GM23338 (cell line): ENCODE measurements at regions not wholly inside any gene's neighbourhood (a gene's known extent, or its start where the extent isn't known, plus 50 kb on each side); places are given as distances from the start of the nearest gene placed in this dataset.

ENCODE experiments used
- ATAC-seq: fragments of 200-7000 bp; cut with Tn5 transposase; 3 replicates; pipeline ENCODE4 v1.9.1; 2020
- DNase-seq: peaks from one replicate; pipeline ENCODE4 v3.0.0-alpha.2; 2015; ENCODE audit warnings: low spot score
- H2AFZ ChIP-seq: fragments of 200-600 bp; sonication (generic); 2 replicates; pipeline ENCODE4 v1.8.0; 2016; ENCODE audit warnings: antibody characterized with exemption, mild to moderate bottlenecking, moderate library complexity
- H3F3A ChIP-seq: fragments of 200-600 bp; sonication (generic); replicated peaks from 2 replicates; pipeline ENCODE4 v1.8.0; 2017; ENCODE audit warnings: antibody characterized with exemption, mixed run types, low read depth
- H3K27ac ChIP-seq: fragments of 200-600 bp; sonication (generic); 2 replicates; pipeline ENCODE4 v1.6.1; 2016; ENCODE audit warnings: low read depth
- H3K27me3 ChIP-seq: fragments of 200-600 bp; sonication (generic); 2 replicates; pipeline ENCODE4 v1.8.0; 2016; ENCODE audit warnings: mild to moderate bottlenecking, mixed run types, moderate library complexity; ENCODE audit not compliant: insufficient read depth
- H3K36me3 ChIP-seq: fragments of 200-600 bp; sonication (generic); 2 replicates; pipeline ENCODE4 v1.8.0; 2016; ENCODE audit warnings: mild to moderate bottlenecking; ENCODE audit not compliant: insufficient read depth
- H3K4me1 ChIP-seq: fragments of 200-600 bp; sonication (generic); 2 replicates; pipeline ENCODE4 v1.8.0; 2016; ENCODE audit warnings: mild to moderate bottlenecking, moderate library complexity; ENCODE audit not compliant: insufficient read depth
- H3K4me2 ChIP-seq: fragments of 200-600 bp; sonication (generic); 2 replicates; pipeline ENCODE4 v1.7.1; 2017; ENCODE audit warnings: mixed run types
- H3K4me3 ChIP-seq: fragments of 200-600 bp; sonication (generic); 2 replicates; pipeline ENCODE4 v1.6.1; 2016; ENCODE audit warnings: mixed run types
- H3K79me2 ChIP-seq: fragments of 200-600 bp; sonication (generic); replicated peaks from 2 replicates; pipeline ENCODE4 v1.8.0; 2017; ENCODE audit warnings: mild to moderate bottlenecking; ENCODE audit not compliant: insufficient read depth
- H3K9me2 ChIP-seq: fragments of 200-600 bp; sonication (generic); 2 replicates; pipeline ENCODE4 v1.8.0; 2017; ENCODE audit not compliant: insufficient read depth
- H4K20me1 ChIP-seq: fragments of 200-600 bp; sonication (generic); replicated peaks from 2 replicates; pipeline ENCODE4 v1.8.0; 2017; ENCODE audit warnings: mild to moderate bottlenecking; ENCODE audit not compliant: insufficient read depth
- H3K27ac Mint-ChIP-seq: 2 replicates; pipeline ENCODE4 v1.8.0; 2020; ENCODE audit warnings: inconsistent platforms, mild to moderate bottlenecking, moderate library complexity, mixed read lengths
- H3K27me3 Mint-ChIP-seq: 3 replicates; pipeline ENCODE4 v1.8.0; 2022; ENCODE audit warnings: low read depth, mild to moderate bottlenecking, moderate library complexity, mixed read lengths, inconsistent platforms; ENCODE audit not compliant: insufficient read depth, poor library complexity
- H3K36me3 Mint-ChIP-seq: 3 replicates; pipeline ENCODE4 v1.8.0; 2021; ENCODE audit warnings: low read depth, mild to moderate bottlenecking, inconsistent platforms, moderate library complexity, mixed read lengths
- H3K4me1 Mint-ChIP-seq: 3 replicates; pipeline ENCODE4 v1.8.0; 2020; ENCODE audit warnings: mild to moderate bottlenecking, inconsistent platforms, mixed read lengths
- H3K4me3 Mint-ChIP-seq: 3 replicates; pipeline ENCODE4 v1.8.0; 2021; ENCODE audit warnings: moderate library complexity, mild to moderate bottlenecking, inconsistent platforms, mixed read lengths
- H3K9me3 Mint-ChIP-seq: 3 replicates; pipeline ENCODE4 v1.8.0; 2020; ENCODE audit warnings: moderate library complexity, mild to moderate bottlenecking, inconsistent platforms, mixed read lengths
- CREB1 ChIP-seq: fragments of 250-450 bp; sonication (Bioruptor Pico); IDR thresholded peaks from 2 replicates; pipeline ENCODE4 v1.5.0; 2020; ENCODE audit warnings: low read depth, mild to moderate bottlenecking, moderate library complexity
- CTCF ChIP-seq, 2 experiments: fragments of 200-600 bp in 1 of 2; sonication (generic) in 1 of 2; conservative IDR thresholded peaks; 2 replicates each; pipeline versions ENCODE4 v1.5.1 to v1.6.1; 2016 to 2017; ENCODE audit warnings: antibody characterized with exemption in 2 of 2, low read depth in 2 of 2, mild to moderate bottlenecking in 2 of 2, moderate library complexity in 1 of 2
- EZH2phosphoT487 ChIP-seq: fragments of 200-600 bp; sonication (generic); IDR thresholded peaks from one replicate; pipeline ENCODE4 v1.8.1; 2018; ENCODE audit warnings: antibody characterized with exemption; ENCODE audit not compliant: unreplicated experiment
- JUNB ChIP-seq: IDR thresholded peaks from one replicate; pipeline ENCODE4 v1.6.1; 2016; ENCODE audit warnings: antibody characterized with exemption; ENCODE audit not compliant: unreplicated experiment
- NANOG ChIP-seq: IDR thresholded peaks from 2 replicates; pipeline ENCODE4 v1.6.1; 2016; ENCODE audit warnings: antibody characterized with exemption, borderline replicate concordance
- ZNF114 ChIP-seq: fragments of 250-450 bp; sonication (Bioruptor Pico); IDR thresholded peaks from 2 replicates; pipeline ENCODE4 v1.5.0; 2020; ENCODE audit warnings: mild to moderate bottlenecking, moderate library complexity
- ZNF331 ChIP-seq: fragments of 250-450 bp; sonication (Bioruptor Pico); IDR thresholded peaks from 2 replicates; pipeline ENCODE4 v1.5.0; 2020; ENCODE audit warnings: low read depth, mild to moderate bottlenecking, moderate library complexity

- TF ChIP-seq CTCF (conservative IDR thresholded peaks at IDR 0.05; ENCODE audit: low read depth in 2 of 2) = no peak
Measured at GRCh38 chr13:28551498-28551895, 56.6 kb upstream of the FLT1 start (continued).

- Histone ChIP-seq H3K36me3 (no peaks in the 10 kb centered on the region), H2AFZ (peak overlapping the region; percentile 16; the same call in 1 of the 2 replicates), H3K27me3 (no peaks in the 10 kb centered on the region), H3F3A (no peaks in the 10 kb centered on the region), H3K4me1 (no peaks in the 10 kb centered on the region; the same call in 1 of the 2 replicates), H4K20me1 (no peaks in the 10 kb centered on the region), H3K27ac (no peak overlapping the region), H3K4me3 (no peak overlapping the region), H3K79me2 (no peaks in the 10 kb centered on the region), H3K9me2 (no peaks in the 10 kb centered on the region), H3K4me2 (no peak overlapping the region)
- H3K27ac Mint-ChIP-seq = no peak overlapping the region
- ATAC-seq (no peak), DNase-seq (no peak)
- peaks cover 10% of the 10 kb centered on the region for H3K4me1 Mint-ChIP-seq
- H3K36me3 Mint-ChIP-seq = no peaks in the 10 kb centered on the region
- no peak overlapping the region for H3K4me3 Mint-ChIP-seq
- TF ChIP-seq NANOG (no peak), ZNF331 (CRISPR knock-in tag) (no peak)
- H3K9me3 Mint-ChIP-seq = no peaks in the 10 kb centered on the region
- peaks cover 6% of the 10 kb centered on the region for H3K27me3 Mint-ChIP-seq
Measured at GRCh38 chr13:28550721-28551497, 56.0 kb upstream of the FLT1 start.

- Mint-ChIP-seq H3K4me1 (peaks cover 10% of the 10 kb centered on the region), H3K27me3 (peaks cover 5% of the 10 kb centered on the region), H3K9me3 (no peaks in the 10 kb centered on the region), H3K4me3 (no peak overlapping the region), H3K27ac (no peak overlapping the region), H3K36me3 (no peaks in the 10 kb centered on the region)
- TF ChIP-seq CREB1 (CRISPR knock-in tag) = no peak
- H3K4me2 ChIP-seq = no peak overlapping the region
- no peak overlapping the region for H2AFZ ChIP-seq
- no peaks in the 10 kb centered on the region; the same call in 1 of the 2 replicates for H3K4me1 ChIP-seq
- DNase-seq = no peak
- no peak overlapping the region for H3K27ac ChIP-seq
- H3K36me3 ChIP-seq = no peaks in the 10 kb centered on the region
- no peaks in the 10 kb centered on the region for H3F3A ChIP-seq
- H3K27me3 ChIP-seq = no peaks in the 10 kb centered on the region
- H4K20me1 ChIP-seq = no peaks in the 10 kb centered on the region
- no peaks in the 10 kb centered on the region for H3K79me2 ChIP-seq
- no peaks in the 10 kb centered on the region for H3K9me2 ChIP-seq
- H3K4me3 ChIP-seq = no peak overlapping the region
- ATAC-seq = no peak
Measured at GRCh38 chr13:28550091-28550490, 55.2 kb upstream of the FLT1 start.

GRCh38 chr13:28548872-28549271, 53.9 kb upstream of the FLT1 start:
- Histone ChIP-seq H3K4me1 (no peaks in the 10 kb centered on the region; the same call in 1 of the 2 replicates), H3F3A (no peaks in the 10 kb centered on the region), H3K36me3 (no peaks in the 10 kb centered on the region), H4K20me1 (no peaks in the 10 kb centered on the region), H3K27ac (no peak overlapping the region), H3K79me2 (no peaks in the 10 kb centered on the region), H3K9me2 (peaks cover 3% of the 10 kb centered on the region; the same call in 1 of the 2 replicates), H3K27me3 (no peaks in the 10 kb centered on the region), H2AFZ (peak overlapping the region; percentile 61; the same call in 1 of the 2 replicates), H3K4me3 (no peak overlapping the region), H3K4me2 (no peak overlapping the region)
- Mint-ChIP-seq H3K27ac (no peak overlapping the region), H3K27me3 (peaks cover 9% of the 10 kb centered on the region), H3K9me3 (no peaks in the 10 kb centered on the region; the same call in 1 of the 3 replicates), H3K4me3 (no peak overlapping the region), H3K4me1 (peaks cover 13% of the 10 kb centered on the region), H3K36me3 (0 out of 3 replicates have a peak, but pooled peaks cover 8% of the 10 kb centered on the region)
- peak; percentile 90 for ATAC-seq
- peak; percentile 60 for DNase-seq
- no peak for TF ChIP-seq NANOG
- no peak for TF ChIP-seq JUNB
- peak; percentile 59 to 67 for TF ChIP-seq CTCF (conservative IDR thresholded peaks at IDR 0.05; ENCODE audit: low read depth in 2 of 2)
- no peak for TF ChIP-seq ZNF114
- TF ChIP-seq ZNF331 (CRISPR knock-in tag) = no peak
- no peak for TF ChIP-seq EZH2phosphoT487
